ENCODE measurements at regions not wholly inside any gene's neighbourhood (a gene's known extent, or its start where the extent isn't known, plus 50 kb on each side); places are given as distances from the start of the nearest gene placed in this dataset.

DNA sequence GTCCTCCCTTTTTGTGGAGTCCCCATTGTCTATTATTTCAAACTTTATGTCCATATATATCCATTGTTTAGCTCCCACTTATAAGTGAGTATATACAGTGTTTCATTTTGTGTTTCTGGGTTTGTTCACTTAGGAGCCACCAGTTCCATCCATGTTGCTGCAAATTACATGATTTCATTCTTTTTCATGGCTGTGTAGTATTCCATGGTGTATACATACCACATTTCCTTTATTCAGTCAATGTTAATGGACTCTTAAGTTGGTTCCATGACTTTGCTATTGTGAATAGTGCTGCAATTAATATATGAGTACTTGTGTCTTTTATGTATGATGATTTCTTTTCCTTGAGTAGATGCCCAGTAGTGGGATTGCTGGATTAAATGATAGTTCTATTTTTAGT is 329.1 kb downstream of the AR start:
- no peak for DNase-seq

- peak; percentile 57 for DNase-seq
Measured at GRCh38 chrX:67892401-67892800, 348.6 kb downstream of the AR start.

GRCh38 chrX:67893931-67894330 is 350.1 kb downstream of the AR start:
- no peak for DNase-seq

DNA sequence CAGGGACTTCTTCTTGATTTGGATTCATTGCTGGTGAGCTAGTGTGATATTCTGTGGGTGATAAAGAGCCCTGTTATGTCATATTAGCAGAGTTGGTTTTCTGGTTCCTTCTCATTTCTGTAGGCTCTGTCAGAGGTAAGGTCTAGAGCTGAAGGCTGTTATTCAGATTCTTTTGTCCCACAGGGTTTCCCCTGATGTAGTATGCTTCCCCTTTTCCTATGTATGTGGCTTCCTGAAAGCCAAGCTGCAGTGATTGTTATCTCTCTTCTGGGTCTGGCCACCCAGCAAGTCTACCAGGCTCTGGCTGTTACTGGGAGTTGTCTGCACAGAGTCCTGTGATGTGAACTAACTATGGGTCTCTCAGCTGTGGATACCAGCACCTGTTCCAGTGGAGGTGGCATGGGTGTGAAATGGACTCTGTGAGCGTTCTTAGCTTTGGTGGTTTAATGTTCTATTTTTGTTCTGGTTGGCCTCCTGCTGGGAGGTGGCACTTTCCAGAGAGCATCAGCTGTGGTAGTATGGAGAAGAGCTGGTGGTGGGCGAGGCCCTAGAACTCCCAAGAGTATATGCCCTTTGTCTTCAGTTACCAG is 373.7 kb downstream of the AR start:
- DNase-seq = peak; percentile 61

GRCh38 chrX:67922966-67923365 is 379.1 kb downstream of the AR start:
- peak; percentile 67 for DNase-seq

DNA sequence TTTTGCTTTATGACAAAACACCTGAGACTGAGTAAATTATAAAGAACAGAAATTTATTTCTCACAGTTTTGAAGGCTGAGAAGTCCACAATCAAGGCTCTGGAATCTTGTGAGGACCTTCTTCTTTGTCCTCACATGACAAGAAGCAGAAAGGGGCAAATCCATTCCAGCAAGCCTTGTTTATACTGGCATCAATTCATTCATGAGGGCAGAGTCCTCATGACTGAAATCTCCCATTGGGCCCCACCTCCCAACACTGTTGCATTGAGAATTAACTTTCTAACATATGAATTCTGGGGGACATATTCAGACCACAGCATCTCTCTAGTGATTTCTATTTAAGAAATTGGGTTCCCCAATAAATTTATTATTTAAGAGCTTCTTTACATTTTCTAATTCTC is 395.4 kb downstream of the AR start:
- no peak for DNase-seq

- no peak for DNase-seq
Measured at GRCh38 chrX:67949270-67949669, 405.4 kb downstream of the AR start.

GRCh38 chrX:67953658-67954057 is 409.8 kb downstream of the AR start:
- DNase-seq = peak; percentile 32

DNA sequence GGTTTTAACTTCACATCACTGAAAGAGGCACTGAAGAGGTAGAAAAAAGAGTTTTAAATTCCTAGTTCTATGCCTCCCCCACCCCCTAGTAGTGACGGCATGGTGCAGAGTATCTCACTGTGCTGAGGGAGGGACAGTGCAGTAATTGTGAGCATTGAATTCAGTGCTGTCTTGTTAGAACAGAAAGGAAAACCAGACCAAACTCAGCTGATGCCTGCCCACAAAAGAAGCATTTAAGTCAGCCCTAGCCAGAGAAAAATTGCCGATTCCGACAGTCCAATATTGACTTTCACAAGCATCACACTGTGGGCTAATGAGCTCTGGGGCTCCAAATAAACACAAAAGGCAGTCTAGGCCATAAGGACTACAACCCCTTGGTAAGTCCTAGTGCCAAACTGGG is 417.7 kb downstream of the AR start:
- DNase-seq = no peak

All from inflammatory macrophage treated with lipopolysaccharide for 4 hours (primary cell).